ENCODE measurements at regions not wholly inside any gene's neighbourhood (a gene's known extent, or its start where the extent isn't known, plus 50 kb on each side); places are given as distances from the start of the nearest gene placed in this dataset.

DNA sequence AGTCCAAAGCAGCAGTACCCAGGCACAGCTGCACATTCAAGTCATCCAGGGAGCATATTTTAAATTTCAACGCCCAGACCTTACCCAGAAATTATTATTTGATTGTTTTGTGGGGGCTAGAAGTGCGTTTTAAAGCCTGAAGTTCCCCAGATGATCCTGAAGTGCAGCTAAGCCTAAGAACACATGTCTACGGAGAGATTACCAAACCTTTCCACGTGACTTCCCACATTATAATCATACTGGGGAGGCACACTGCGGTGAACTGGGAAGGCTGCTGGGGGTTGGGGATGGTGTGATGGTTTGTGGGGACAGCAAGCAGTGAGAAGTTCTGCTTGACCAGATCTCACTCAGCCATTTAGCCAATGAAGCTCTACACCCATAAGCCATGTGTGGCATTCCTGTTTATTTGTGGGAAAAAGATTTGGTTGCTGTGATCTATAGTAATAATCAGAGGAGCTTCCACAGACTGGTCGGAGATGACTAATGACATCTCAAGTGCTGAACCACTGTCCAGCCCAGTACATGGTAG, 93.4 kb upstream of the CDH6 start:
- no peaks in the 10 kb centered on the region; the same call in 1 of the 2 replicates for H3K4me1 ChIP-seq (ENCODE audit: control insufficient read depth, insufficient read depth, low read length)
- no peaks in the 10 kb centered on the region for H3K36me3 ChIP-seq (ENCODE audit: control insufficient read depth, insufficient read depth, low read length)
- WGBS (ENCODE audit: insufficient coverage, insufficient read length): no CpG with 5 or more reads among the region's 6 CpGs
- H3K27ac ChIP-seq (ENCODE audit: low read length): no peak overlapping the region
- no peak for DNase-seq (ENCODE audit: low read depth, low spot score)
- H3K9me3 ChIP-seq (ENCODE audit: control insufficient read depth, insufficient read depth, low read length): no peaks in the 10 kb centered on the region
- no peaks in the 10 kb centered on the region for H3K27me3 ChIP-seq (ENCODE audit: control insufficient read depth, insufficient read depth, low read length)
- no peak overlapping the region for H3K4me3 ChIP-seq (ENCODE audit: low read length)

DNA sequence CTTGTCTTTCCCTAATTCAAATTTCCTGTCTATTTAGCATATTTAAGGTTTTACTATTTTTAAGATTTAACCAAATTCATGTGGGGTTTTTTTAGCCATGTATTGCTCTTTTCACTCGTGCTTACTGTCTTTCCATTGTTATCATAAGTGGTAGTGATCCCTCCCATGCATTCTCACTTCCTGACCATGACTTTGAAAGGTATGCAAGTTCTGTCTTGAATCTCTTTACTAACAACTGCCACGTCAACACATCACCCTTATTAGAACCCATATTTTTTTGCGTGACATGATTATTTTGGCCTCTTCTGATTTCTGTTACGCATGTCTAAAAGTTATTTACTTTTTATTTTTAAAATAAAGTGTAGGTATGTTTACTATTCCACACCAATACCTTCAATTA, 94.7 kb upstream of the CDH6 start:
- no peaks in the 10 kb centered on the region for H3K36me3 ChIP-seq (ENCODE audit: control insufficient read depth, insufficient read depth, low read length)
- no peaks in the 10 kb centered on the region for H3K27me3 ChIP-seq (ENCODE audit: control insufficient read depth, insufficient read depth, low read length)
- DNase-seq (ENCODE audit: low read depth, low spot score): no peak
- no peaks in the 10 kb centered on the region for H3K9me3 ChIP-seq (ENCODE audit: control insufficient read depth, insufficient read depth, low read length)
- no peaks in the 10 kb centered on the region; the same call in 1 of the 2 replicates for H3K4me1 ChIP-seq (ENCODE audit: control insufficient read depth, insufficient read depth, low read length)
- H3K4me3 ChIP-seq (ENCODE audit: low read length): no peak overlapping the region
- WGBS (ENCODE audit: insufficient coverage, insufficient read length): no CpG with 5 or more reads among the region's 4 CpGs
- H3K27ac ChIP-seq (ENCODE audit: low read length): no peak overlapping the region

DNA sequence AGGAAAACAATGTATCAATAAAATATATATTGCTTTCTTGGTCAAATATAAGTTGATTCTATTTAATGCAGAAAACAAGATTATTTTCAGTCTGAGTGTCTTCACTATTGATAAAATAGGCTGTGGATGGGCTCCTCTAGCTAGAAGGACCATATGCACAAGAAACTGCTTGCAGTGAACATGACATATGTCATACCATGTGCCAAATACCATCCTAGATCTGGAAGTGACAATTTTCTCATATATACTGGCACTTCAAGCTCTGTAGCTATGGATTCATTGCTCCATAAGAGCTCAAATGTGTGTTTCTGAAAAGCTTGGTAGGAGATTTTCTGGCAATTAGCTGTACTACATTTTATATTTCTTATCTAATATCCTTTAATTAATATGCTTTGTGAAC, 95.6 kb upstream of the CDH6 start:
- DNase-seq (ENCODE audit: low read depth, low spot score): no peak
- no peaks in the 10 kb centered on the region for H3K4me1 ChIP-seq (ENCODE audit: control insufficient read depth, insufficient read depth, low read length)
- H3K9me3 ChIP-seq (ENCODE audit: control insufficient read depth, insufficient read depth, low read length): no peaks in the 10 kb centered on the region
- no peak overlapping the region for H3K27ac ChIP-seq (ENCODE audit: low read length)
- no peaks in the 10 kb centered on the region for H3K27me3 ChIP-seq (ENCODE audit: control insufficient read depth, insufficient read depth, low read length)
- H3K4me3 ChIP-seq (ENCODE audit: low read length): no peak overlapping the region
- H3K36me3 ChIP-seq (ENCODE audit: control insufficient read depth, insufficient read depth, low read length): no peaks in the 10 kb centered on the region

DNA sequence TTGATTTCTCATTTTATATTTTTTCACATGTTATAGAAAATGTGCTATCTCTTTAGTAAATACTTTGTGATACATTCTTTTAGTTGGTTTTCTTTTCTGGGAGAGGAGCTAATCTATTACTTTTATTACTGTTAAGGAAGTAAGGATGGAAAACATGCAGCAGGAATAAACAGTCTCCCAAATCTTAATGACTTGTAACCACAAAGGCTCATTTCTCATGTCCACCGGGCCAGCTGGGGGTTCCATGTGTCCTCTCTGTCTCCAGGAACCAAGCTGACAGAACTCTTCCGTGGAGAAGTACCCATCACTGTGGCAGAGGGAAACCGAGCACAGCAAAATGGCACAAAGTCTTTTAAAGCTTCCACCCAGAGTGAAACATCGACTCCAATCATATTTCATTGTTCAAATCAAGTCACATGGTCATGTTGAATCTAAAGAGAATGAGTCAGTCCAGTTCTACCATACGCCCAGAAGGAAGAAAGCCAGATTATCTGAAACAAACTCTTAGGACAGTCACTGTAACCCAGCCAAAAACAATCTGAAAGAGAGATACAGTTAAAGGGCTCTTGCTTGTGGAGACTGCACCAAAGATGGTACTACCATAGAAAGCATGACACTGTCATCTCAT, 97.1 kb upstream of the CDH6 start:
- no peak overlapping the region for H3K27ac ChIP-seq (ENCODE audit: low read length)
- WGBS (ENCODE audit: insufficient coverage, insufficient read length): no CpG with 5 or more reads among the region's 5 CpGs
- H3K9me3 ChIP-seq (ENCODE audit: control insufficient read depth, insufficient read depth, low read length): no peaks in the 10 kb centered on the region
- H3K4me1 ChIP-seq (ENCODE audit: control insufficient read depth, insufficient read depth, low read length): no peaks in the 10 kb centered on the region
- H3K27me3 ChIP-seq (ENCODE audit: control insufficient read depth, insufficient read depth, low read length): no peaks in the 10 kb centered on the region
- H3K36me3 ChIP-seq (ENCODE audit: control insufficient read depth, insufficient read depth, low read length): no peaks in the 10 kb centered on the region
- DNase-seq (ENCODE audit: low read depth, low spot score): no peak
- no peak overlapping the region for H3K4me3 ChIP-seq (ENCODE audit: low read length)

DNA sequence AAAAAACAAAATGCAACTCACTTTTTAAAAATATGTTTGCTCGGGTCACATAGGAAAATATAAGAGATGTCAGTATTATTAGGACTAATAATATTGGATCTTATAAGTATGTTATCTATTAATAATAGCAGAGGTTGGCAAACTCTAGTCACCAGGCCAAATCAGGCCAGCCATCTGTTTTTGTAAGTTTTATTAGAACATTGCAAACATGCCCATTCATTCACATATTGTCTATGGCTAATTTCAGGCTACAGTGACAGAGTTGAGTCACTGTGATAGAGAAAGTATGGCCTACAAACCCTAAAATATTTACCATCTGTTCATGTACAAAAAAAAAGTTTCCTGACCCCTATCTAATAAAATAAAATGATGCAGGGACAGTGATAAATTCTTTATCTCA, 97.7 kb upstream of the CDH6 start:
- Histone ChIP-seq H3K27ac (ENCODE audit: low read length) (no peak overlapping the region), H3K4me1 (ENCODE audit: control insufficient read depth, insufficient read depth, low read length) (no peaks in the 10 kb centered on the region), H3K4me3 (ENCODE audit: low read length) (no peak overlapping the region), H3K36me3 (ENCODE audit: control insufficient read depth, insufficient read depth, low read length) (no peaks in the 10 kb centered on the region), H3K27me3 (ENCODE audit: control insufficient read depth, insufficient read depth, low read length) (no peaks in the 10 kb centered on the region), H3K9me3 (ENCODE audit: control insufficient read depth, insufficient read depth, low read length) (no peaks in the 10 kb centered on the region)
- WGBS (ENCODE audit: insufficient coverage, insufficient read length): no CpG with 5 or more reads among the region's 1 CpG
- no peak for DNase-seq (ENCODE audit: low read depth, low spot score)

DNA sequence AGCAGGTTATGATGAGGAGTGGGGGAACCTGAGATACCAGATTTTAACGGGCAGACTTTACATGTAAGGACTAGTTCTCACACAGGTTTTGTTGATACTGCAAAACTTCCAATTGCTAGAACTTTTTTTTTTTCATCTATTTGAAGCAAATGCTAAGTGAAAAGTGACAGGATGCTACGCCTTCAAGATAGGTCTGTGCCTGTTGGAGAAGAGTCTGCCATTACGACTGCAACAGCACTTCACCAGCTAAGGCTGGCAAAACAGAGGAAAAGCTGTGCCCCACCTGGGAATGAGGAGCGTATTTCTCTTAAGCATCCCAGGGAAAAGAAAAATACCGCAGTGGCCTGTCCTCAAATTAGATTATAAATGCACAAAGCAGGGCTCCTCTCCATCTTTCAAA, 102.0 kb upstream of the CDH6 start:
- H3K4me3 ChIP-seq (ENCODE audit: low read length): no peak overlapping the region
- no peaks in the 10 kb centered on the region for H3K27me3 ChIP-seq (ENCODE audit: control insufficient read depth, insufficient read depth, low read length)
- no peaks in the 10 kb centered on the region for H3K4me1 ChIP-seq (ENCODE audit: control insufficient read depth, insufficient read depth, low read length)
- WGBS (ENCODE audit: insufficient coverage, insufficient read length): no CpG with 5 or more reads among the region's 5 CpGs
- no peaks in the 10 kb centered on the region for H3K36me3 ChIP-seq (ENCODE audit: control insufficient read depth, insufficient read depth, low read length)
- no peak for DNase-seq (ENCODE audit: low read depth, low spot score)
- no peak overlapping the region for H3K27ac ChIP-seq (ENCODE audit: low read length)
- no peaks in the 10 kb centered on the region for H3K9me3 ChIP-seq (ENCODE audit: control insufficient read depth, insufficient read depth, low read length)

DNA sequence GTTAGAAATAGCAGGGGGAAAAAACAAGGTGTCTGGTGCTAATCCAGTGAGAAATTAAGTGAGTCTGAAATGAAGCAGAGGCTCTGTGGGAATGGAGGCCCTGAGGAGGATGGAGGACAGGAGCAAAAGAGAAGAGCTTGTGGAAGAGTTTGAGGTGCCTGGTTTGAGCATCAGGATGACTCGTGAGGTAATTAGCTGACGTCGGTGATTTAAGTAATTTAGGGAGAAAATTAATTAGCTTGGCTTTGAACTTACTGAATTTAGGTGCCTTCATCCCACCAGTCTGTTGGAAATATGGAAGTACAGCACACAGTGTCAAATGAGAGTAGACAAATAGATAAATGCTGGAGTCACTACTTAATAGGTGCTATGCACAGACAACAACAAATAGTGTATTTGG, 103.0 kb upstream of the CDH6 start:
- Histone ChIP-seq H3K4me3 (ENCODE audit: low read length) (no peak overlapping the region), H3K36me3 (ENCODE audit: control insufficient read depth, insufficient read depth, low read length) (no peaks in the 10 kb centered on the region), H3K27me3 (ENCODE audit: control insufficient read depth, insufficient read depth, low read length) (no peaks in the 10 kb centered on the region), H3K4me1 (ENCODE audit: control insufficient read depth, insufficient read depth, low read length) (no peaks in the 10 kb centered on the region), H3K9me3 (ENCODE audit: control insufficient read depth, insufficient read depth, low read length) (no peaks in the 10 kb centered on the region), H3K27ac (ENCODE audit: low read length) (no peak overlapping the region)
- 100% methylated on average over 2 of the region's 3 CpGs for WGBS (ENCODE audit: insufficient coverage, insufficient read length)
- no peak for DNase-seq (ENCODE audit: low read depth, low spot score)

DNA sequence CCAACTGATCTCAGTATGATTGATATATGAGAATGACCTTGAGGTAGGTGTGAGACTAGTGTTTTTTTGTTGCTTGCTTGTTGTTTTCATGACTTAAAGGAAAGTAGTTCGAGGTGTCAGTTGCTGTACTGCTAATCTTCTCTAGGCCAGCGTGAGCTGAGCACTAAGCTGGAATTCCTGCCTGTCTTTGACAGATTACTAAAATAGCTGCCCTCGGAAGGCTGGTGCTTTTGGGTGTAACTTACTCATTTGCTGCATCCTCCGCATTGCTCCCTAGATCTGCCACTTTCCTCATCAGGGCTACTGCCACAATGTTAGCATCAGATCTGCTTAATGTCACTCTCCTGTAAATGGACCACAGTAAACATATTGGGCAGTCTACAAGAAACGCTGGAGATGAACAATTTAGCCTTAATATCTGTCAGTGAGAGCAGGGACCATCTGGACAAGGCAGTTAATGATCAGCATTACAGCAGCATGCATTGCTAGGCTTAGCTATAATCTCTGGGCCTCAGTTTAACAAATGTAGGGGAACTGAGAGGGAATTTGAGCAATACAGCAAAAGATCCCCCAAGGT, 106.6 kb upstream of the CDH6 start:
- Histone ChIP-seq H3K9me3 (ENCODE audit: control insufficient read depth, insufficient read depth, low read length) (no peaks in the 10 kb centered on the region), H3K4me1 (ENCODE audit: control insufficient read depth, insufficient read depth, low read length) (no peaks in the 10 kb centered on the region), H3K27me3 (ENCODE audit: control insufficient read depth, insufficient read depth, low read length) (no peaks in the 10 kb centered on the region), H3K4me3 (ENCODE audit: low read length) (no peak overlapping the region), H3K36me3 (ENCODE audit: control insufficient read depth, insufficient read depth, low read length) (no peaks in the 10 kb centered on the region), H3K27ac (ENCODE audit: low read length) (no peak overlapping the region)
- no peak for DNase-seq (ENCODE audit: low read depth, low spot score)
- no CpG with 5 or more reads among the region's 5 CpGs for WGBS (ENCODE audit: insufficient coverage, insufficient read length)

DNA sequence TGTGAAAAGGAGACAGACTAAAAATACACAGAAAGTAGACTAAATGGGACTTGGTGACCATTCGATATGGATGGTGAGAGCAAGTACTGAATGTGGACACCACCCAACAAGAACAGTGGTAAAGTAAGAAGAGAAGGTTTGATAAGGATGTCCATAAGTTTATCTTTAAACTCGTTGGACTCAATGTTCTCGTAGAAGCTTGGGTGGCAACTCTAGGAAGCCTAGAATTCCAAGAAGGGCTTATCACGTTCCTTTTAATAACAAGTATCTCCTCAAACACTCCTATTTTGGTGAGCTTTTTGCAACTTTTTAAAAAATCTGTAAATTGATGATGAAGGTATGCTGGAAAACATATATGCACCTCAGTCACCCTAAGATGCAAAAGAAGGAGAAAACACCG, 108.6 kb upstream of the CDH6 start:
- Histone ChIP-seq H3K27ac (ENCODE audit: low read length) (no peak overlapping the region), H3K4me1 (ENCODE audit: control insufficient read depth, insufficient read depth, low read length) (no peaks in the 10 kb centered on the region), H3K27me3 (ENCODE audit: control insufficient read depth, insufficient read depth, low read length) (no peaks in the 10 kb centered on the region), H3K4me3 (ENCODE audit: low read length) (no peak overlapping the region), H3K36me3 (ENCODE audit: control insufficient read depth, insufficient read depth, low read length) (no peaks in the 10 kb centered on the region), H3K9me3 (ENCODE audit: control insufficient read depth, insufficient read depth, low read length) (no peaks in the 10 kb centered on the region)
- DNase-seq (ENCODE audit: low read depth, low spot score): no peak
- no CpG with 5 or more reads among the region's 5 CpGs for WGBS (ENCODE audit: insufficient coverage, insufficient read length)

DNA sequence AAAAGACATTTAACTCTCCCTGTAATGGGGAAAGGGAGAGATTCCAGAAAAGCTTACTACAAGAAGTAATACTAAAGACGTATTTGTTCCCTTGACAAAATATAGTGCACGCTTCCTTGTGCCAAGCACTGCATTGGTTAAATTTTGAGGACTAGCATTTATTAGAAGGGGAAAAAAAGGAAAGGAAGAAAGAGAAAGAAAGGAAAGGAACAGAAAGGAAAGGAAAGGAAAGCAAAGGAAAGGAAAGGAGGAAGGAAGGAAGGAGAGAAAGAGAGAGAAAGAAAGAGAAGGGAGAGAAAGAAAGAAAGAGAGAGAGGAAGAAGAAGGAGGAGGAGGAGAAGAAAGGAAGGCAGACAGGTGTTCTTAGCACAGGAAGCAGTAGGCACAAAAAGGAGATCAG, 110.1 kb upstream of the CDH6 start:
- no peaks in the 10 kb centered on the region for H3K36me3 ChIP-seq (ENCODE audit: control insufficient read depth, insufficient read depth, low read length)
- DNase-seq (ENCODE audit: low read depth, low spot score): no peak
- H3K4me1 ChIP-seq (ENCODE audit: control insufficient read depth, insufficient read depth, low read length): no peaks in the 10 kb centered on the region
- no CpG with 5 or more reads among the region's 2 CpGs for WGBS (ENCODE audit: insufficient coverage, insufficient read length)
- no peak overlapping the region for H3K27ac ChIP-seq (ENCODE audit: low read length)
- H3K27me3 ChIP-seq (ENCODE audit: control insufficient read depth, insufficient read depth, low read length): no peaks in the 10 kb centered on the region
- H3K9me3 ChIP-seq (ENCODE audit: control insufficient read depth, insufficient read depth, low read length): no peaks in the 10 kb centered on the region
- H3K4me3 ChIP-seq (ENCODE audit: low read length): no peak overlapping the region

DNA sequence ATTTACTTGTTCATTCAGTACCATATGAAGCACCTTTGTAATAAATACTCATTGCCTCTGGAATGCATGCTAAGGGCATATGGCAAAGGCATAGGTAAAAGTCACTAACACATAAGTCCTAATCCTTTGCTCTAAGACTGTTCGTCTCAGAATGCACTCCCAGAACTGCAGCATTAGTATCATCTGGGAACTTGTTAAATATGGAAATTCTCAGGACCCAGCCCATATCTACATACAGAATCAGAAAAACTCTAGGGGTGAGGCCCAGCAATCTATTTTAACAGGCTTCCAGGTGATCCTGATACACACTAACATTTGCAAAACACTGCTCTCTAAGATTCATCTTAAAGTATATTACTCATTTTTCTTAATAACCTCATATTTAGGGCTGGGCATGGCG, 113.8 kb upstream of the CDH6 start:
- Histone ChIP-seq H3K4me3 (ENCODE audit: low read length) (no peak overlapping the region), H3K9me3 (ENCODE audit: control insufficient read depth, insufficient read depth, low read length) (no peaks in the 10 kb centered on the region), H3K36me3 (ENCODE audit: control insufficient read depth, insufficient read depth, low read length) (no peaks in the 10 kb centered on the region), H3K4me1 (ENCODE audit: control insufficient read depth, insufficient read depth, low read length) (no peaks in the 10 kb centered on the region), H3K27me3 (ENCODE audit: control insufficient read depth, insufficient read depth, low read length) (no peaks in the 10 kb centered on the region), H3K27ac (ENCODE audit: low read length) (no peak overlapping the region)
- no CpG with 5 or more reads among the region's 2 CpGs for WGBS (ENCODE audit: insufficient coverage, insufficient read length)
- no peak for DNase-seq (ENCODE audit: low read depth, low spot score)

All from iPS DF 6.9 (cell line).